Liver (tissue), 8 donors: ENCODE measurements at regions not wholly inside any gene's neighbourhood (a gene's known extent, or its start where the extent isn't known, plus 50 kb on each side); places are given as distances from the start of the nearest gene placed in this dataset.

Source experiments
- DNase-seq: peaks from one replicate; pipeline ENCODE4 v3.0.0-alpha.2; 2017; ENCODE audit warnings: low spot score
- H3K27ac ChIP-seq, 2 donors: one replicate each; pipeline ENCODE4 v1.7.0; 2013; ENCODE audit warnings: inconsistent platforms in 2 of 2, low read length in 2 of 2, control low read depth in 1 of 2, low read depth in 1 of 2, mild to moderate bottlenecking in 1 of 2
- H3K27me3 ChIP-seq, 4 donors: one replicate each; pipeline versions ENCODE4 v1.6.1 to v1.7.0; 2013; ENCODE audit warnings: low read length in 3 of 4, inconsistent platforms in 1 of 4, mild to moderate bottlenecking in 1 of 4, moderate library complexity in 1 of 4; ENCODE audit not compliant: control insufficient read depth in 4 of 4, insufficient read depth in 4 of 4
- H3K36me3 ChIP-seq, 4 donors: one replicate each; pipeline versions ENCODE4 v1.6.1 to v1.7.0; 2013; ENCODE audit warnings: low read length in 3 of 4, mild to moderate bottlenecking in 3 of 4, low read depth in 1 of 4, moderate library complexity in 1 of 4; ENCODE audit not compliant: control insufficient read depth in 4 of 4, insufficient read depth in 3 of 4
- H3K4me1 ChIP-seq, 4 donors: one replicate each; pipeline versions ENCODE4 v1.6.1 to v1.7.0; 2013; ENCODE audit warnings: low read length in 3 of 4, mild to moderate bottlenecking in 3 of 4, moderate library complexity in 1 of 4; ENCODE audit not compliant: control insufficient read depth in 4 of 4, insufficient read depth in 4 of 4
- H3K4me3 ChIP-seq, 3 donors: one replicate each; pipeline versions ENCODE4 v1.6.1 to v1.7.0; 2013; ENCODE audit warnings: low read length in 3 of 3, control low read depth in 1 of 3, low read depth in 1 of 3, mild to moderate bottlenecking in 1 of 3
- H3K9ac ChIP-seq, 2 donors: one replicate each; pipeline ENCODE4 v1.7.0; 2013; ENCODE audit warnings: low read length in 2 of 2, mild to moderate bottlenecking in 2 of 2, moderate library complexity in 2 of 2, control low read depth in 1 of 2, low read depth in 1 of 2
- H3K9me3 ChIP-seq, 4 donors: one replicate each; pipeline versions ENCODE4 v1.6.1 to v1.7.0; 2013; ENCODE audit warnings: low read length in 3 of 4; ENCODE audit not compliant: control insufficient read depth in 4 of 4
- EGR1 ChIP-seq, 2 donors: IDR thresholded peaks; 2 replicates each; pipeline ENCODE4 v1.6.1; 2016 to 2018; ENCODE audit warnings: antibody characterized with exemption in 2 of 2, low read depth in 2 of 2
- FOXA1 ChIP-seq: IDR thresholded peaks from 2 replicates; pipeline ENCODE4 v1.6.1; 2016; ENCODE audit warnings: antibody characterized with exemption
- FOXA2 ChIP-seq: IDR thresholded peaks from 2 replicates; pipeline ENCODE4 v1.6.1; 2016; ENCODE audit warnings: antibody characterized with exemption
- HNF4A ChIP-seq, 2 donors: conservative IDR thresholded peaks; 2 replicates each; pipeline ENCODE4 v1.6.1; 2016; ENCODE audit warnings: antibody characterized with exemption in 2 of 2, mild to moderate bottlenecking in 2 of 2
- HNF4G ChIP-seq: IDR thresholded peaks from 2 replicates; pipeline ENCODE4 v1.6.1; 2016; ENCODE audit warnings: antibody characterized with exemption
- JUND ChIP-seq, 2 donors: IDR thresholded peaks; 2 replicates each; pipeline ENCODE4 v1.6.1; 2016; ENCODE audit warnings: antibody characterized with exemption in 2 of 2
- NR2F2 ChIP-seq: IDR thresholded peaks from 2 replicates; pipeline ENCODE4 v1.6.1; 2016; ENCODE audit warnings: antibody characterized with exemption
- RAD21 ChIP-seq, 2 donors: IDR thresholded peaks; 2 replicates each; pipeline ENCODE4 v1.6.1; 2016; ENCODE audit warnings: antibody characterized with exemption in 2 of 2, mild to moderate bottlenecking in 2 of 2
- RXRA ChIP-seq, 2 donors: IDR thresholded peaks; 2 replicates each; pipeline ENCODE4 v1.6.1; 2017 to 2018; ENCODE audit warnings: antibody characterized with exemption in 2 of 2, mild to moderate bottlenecking in 1 of 2
- SP1 ChIP-seq: IDR thresholded peaks from 2 replicates; pipeline ENCODE4 v1.6.1; 2018; ENCODE audit warnings: antibody characterized with exemption, mild to moderate bottlenecking
- TAF1 ChIP-seq: conservative IDR thresholded peaks from 2 replicates; pipeline ENCODE4 v1.6.1; 2016; ENCODE audit warnings: antibody characterized with exemption, mild to moderate bottlenecking
- YY1 ChIP-seq: IDR thresholded peaks from 2 replicates; pipeline ENCODE4 v1.6.1; 2016; ENCODE audit warnings: antibody characterized with exemption, mild to moderate bottlenecking
- WGBS: extraction: QIAGEN DNeasy Blood & Tissue Kit; methylation state at CpG from one replicate; pipeline ENCODE4 v1.1.7; 2013; 5-methylcytosine and 5-hydroxymethylcytosine counted together
- TF ChIP-seq, protein P1 (sequence below): fragments of 150-350 bp; IDR thresholded peaks from 2 replicates; pipeline ENCODE4 v1.5.1; 2017; ENCODE audit warnings: improper control_type of control experiment, low read depth, low read length; ENCODE audit not compliant: missing input control
- TF ChIP-seq, protein P2 (sequence below): IDR thresholded peaks from 2 replicates; pipeline ENCODE4 v1.6.1; 2016; ENCODE audit warnings: antibody characterized with exemption, mild to moderate bottlenecking
- TF ChIP-seq, protein P3 (sequence below): IDR thresholded peaks from 2 replicates; pipeline ENCODE4 v1.6.1; 2016; ENCODE audit warnings: antibody characterized with exemption
- TF ChIP-seq, protein P4 (sequence below): IDR thresholded peaks from 2 replicates; pipeline ENCODE4 v1.6.1; 2016; ENCODE audit warnings: antibody characterized with exemption
- donor health status: healthy.
- donor health status: healthy.
- donor health status: healthy.
- donor health status: healthy.
- donor health status: healthy.

DNA sequence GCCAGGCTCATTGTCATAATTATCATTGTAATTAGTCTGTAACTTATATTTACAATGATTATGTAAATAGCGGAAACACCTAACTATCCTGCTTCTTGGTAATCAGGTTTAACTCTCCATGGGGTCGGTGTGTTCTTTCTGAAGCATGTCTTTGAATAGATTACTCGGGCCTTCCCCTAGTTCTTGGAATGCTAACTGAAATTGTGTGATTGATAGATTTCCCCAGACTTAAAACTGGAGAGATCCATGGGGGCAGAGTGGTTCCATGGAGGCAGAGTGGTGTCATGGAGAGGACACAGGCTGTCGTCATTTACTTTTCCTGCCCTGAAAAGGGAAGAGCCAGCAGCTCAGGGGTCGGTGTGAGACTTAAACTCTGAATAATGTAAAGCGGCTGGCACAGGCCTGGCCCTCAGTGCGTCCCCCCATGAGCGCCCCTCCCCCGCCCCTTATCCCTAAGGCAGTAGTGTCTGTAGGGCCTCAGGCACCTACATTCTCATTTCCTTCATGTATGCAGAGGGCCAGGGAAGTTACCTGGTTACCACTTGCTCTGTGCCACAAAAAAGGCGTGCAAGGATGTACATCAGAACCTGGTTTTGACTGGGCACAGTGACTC is 225.1 kb downstream of the TM9SF2 start:
- no peak overlapping the region for H3K4me3 ChIP-seq
- H3K9me3 ChIP-seq: no peaks in the 10 kb centered on the region
- WGBS: 93% methylated on average over 10 of the region's 10 CpGs
- H3K36me3 ChIP-seq: no peaks in the 10 kb centered on the region
- TF ChIP-seq, protein P1, sequence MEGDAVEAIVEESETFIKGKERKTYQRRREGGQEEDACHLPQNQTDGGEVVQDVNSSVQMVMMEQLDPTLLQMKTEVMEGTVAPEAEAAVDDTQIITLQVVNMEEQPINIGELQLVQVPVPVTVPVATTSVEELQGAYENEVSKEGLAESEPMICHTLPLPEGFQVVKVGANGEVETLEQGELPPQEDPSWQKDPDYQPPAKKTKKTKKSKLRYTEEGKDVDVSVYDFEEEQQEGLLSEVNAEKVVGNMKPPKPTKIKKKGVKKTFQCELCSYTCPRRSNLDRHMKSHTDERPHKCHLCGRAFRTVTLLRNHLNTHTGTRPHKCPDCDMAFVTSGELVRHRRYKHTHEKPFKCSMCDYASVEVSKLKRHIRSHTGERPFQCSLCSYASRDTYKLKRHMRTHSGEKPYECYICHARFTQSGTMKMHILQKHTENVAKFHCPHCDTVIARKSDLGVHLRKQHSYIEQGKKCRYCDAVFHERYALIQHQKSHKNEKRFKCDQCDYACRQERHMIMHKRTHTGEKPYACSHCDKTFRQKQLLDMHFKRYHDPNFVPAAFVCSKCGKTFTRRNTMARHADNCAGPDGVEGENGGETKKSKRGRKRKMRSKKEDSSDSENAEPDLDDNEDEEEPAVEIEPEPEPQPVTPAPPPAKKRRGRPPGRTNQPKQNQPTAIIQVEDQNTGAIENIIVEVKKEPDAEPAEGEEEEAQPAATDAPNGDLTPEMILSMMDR: no peak
- TF ChIP-seq HNF4G (no peak), SP1 (no peak), HNF4A (conservative IDR thresholded peaks at IDR 0.05) (no peak), YY1 (no peak), FOXA1 (no peak), EGR1 (IDR thresholded peaks at IDR 0.05; ENCODE audit: low read depth in 2 of 2) (no peak), NR2F2 (no peak), FOXA2 (no peak), RXRA (IDR thresholded peaks at IDR 0.05) (no peak), RAD21 (IDR thresholded peaks at IDR 0.05) (no peak), TAF1 (no peak)
- TF ChIP-seq, protein P2, sequence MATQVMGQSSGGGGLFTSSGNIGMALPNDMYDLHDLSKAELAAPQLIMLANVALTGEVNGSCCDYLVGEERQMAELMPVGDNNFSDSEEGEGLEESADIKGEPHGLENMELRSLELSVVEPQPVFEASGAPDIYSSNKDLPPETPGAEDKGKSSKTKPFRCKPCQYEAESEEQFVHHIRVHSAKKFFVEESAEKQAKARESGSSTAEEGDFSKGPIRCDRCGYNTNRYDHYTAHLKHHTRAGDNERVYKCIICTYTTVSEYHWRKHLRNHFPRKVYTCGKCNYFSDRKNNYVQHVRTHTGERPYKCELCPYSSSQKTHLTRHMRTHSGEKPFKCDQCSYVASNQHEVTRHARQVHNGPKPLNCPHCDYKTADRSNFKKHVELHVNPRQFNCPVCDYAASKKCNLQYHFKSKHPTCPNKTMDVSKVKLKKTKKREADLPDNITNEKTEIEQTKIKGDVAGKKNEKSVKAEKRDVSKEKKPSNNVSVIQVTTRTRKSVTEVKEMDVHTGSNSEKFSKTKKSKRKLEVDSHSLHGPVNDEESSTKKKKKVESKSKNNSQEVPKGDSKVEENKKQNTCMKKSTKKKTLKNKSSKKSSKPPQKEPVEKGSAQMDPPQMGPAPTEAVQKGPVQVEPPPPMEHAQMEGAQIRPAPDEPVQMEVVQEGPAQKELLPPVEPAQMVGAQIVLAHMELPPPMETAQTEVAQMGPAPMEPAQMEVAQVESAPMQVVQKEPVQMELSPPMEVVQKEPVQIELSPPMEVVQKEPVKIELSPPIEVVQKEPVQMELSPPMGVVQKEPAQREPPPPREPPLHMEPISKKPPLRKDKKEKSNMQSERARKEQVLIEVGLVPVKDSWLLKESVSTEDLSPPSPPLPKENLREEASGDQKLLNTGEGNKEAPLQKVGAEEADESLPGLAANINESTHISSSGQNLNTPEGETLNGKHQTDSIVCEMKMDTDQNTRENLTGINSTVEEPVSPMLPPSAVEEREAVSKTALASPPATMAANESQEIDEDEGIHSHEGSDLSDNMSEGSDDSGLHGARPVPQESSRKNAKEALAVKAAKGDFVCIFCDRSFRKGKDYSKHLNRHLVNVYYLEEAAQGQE: no peak
- TF ChIP-seq, protein P3, sequence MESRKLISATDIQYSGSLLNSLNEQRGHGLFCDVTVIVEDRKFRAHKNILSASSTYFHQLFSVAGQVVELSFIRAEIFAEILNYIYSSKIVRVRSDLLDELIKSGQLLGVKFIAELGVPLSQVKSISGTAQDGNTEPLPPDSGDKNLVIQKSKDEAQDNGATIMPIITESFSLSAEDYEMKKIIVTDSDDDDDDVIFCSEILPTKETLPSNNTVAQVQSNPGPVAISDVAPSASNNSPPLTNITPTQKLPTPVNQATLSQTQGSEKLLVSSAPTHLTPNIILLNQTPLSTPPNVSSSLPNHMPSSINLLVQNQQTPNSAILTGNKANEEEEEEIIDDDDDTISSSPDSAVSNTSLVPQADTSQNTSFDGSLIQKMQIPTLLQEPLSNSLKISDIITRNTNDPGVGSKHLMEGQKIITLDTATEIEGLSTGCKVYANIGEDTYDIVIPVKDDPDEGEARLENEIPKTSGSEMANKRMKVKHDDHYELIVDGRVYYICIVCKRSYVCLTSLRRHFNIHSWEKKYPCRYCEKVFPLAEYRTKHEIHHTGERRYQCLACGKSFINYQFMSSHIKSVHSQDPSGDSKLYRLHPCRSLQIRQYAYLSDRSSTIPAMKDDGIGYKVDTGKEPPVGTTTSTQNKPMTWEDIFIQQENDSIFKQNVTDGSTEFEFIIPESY: no peak
- TF ChIP-seq, protein P4, sequence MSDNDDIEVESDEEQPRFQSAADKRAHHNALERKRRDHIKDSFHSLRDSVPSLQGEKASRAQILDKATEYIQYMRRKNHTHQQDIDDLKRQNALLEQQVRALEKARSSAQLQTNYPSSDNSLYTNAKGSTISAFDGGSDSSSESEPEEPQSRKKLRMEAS: no peak
- no peak overlapping the region for H3K27ac ChIP-seq
- DNase-seq: no peak
- no peaks in the 10 kb centered on the region for H3K27me3 ChIP-seq
- H3K9ac ChIP-seq: no peak overlapping the region
- H3K4me1 ChIP-seq: peaks cover 0 to 7% (median 0%) of the 10 kb centered on the region in 4 donors

DNA sequence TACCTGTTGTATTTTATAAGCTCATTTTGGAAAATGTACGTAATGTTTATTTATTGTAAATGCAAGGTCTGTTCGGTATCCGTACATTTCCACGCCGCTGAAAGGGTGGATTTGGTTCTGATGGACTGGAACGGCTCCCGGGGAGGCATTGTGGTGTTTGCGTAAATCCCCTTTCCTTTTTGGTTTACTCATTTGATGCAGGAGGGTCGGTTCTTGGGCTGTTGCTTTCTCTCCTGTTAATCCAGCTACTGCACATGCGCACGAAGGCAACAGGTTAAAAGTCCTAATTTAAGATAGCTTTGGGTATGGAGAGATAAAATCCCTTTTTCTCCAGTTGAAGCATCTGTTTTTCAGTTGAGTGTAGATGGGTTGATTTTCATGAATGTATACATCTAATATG is 224.4 kb downstream of the TM9SF2 start:
- no peak overlapping the region for H3K27ac ChIP-seq
- no peaks in the 10 kb centered on the region for H3K9me3 ChIP-seq
- H3K9ac ChIP-seq: no peak overlapping the region
- no peak overlapping the region for H3K4me3 ChIP-seq
- H3K4me1 ChIP-seq: peaks cover 0 to 7% (median 0%) of the 10 kb centered on the region in 4 donors
- TF ChIP-seq JUND (IDR thresholded peaks at IDR 0.05) (no peak), HNF4A (conservative IDR thresholded peaks at IDR 0.05) (no peak), TAF1 (no peak)
- no peaks in the 10 kb centered on the region for H3K36me3 ChIP-seq
- H3K27me3 ChIP-seq: no peaks in the 10 kb centered on the region
- no peak for DNase-seq
- WGBS: 93% methylated on average over 11 of the region's 11 CpGs
